Myocyte (in vitro differentiated cells): ENCODE measurements at regions not wholly inside any gene's neighbourhood (a gene's known extent, or its start where the extent isn't known, plus 50 kb on each side); places are given as distances from the start of the nearest gene placed in this dataset.

ENCODE experiments used
- DNase-seq: peaks from one replicate; pipeline ENCODE4 v3.0.0-alpha.2; 2012; ENCODE audit warnings: low read depth

DNA sequence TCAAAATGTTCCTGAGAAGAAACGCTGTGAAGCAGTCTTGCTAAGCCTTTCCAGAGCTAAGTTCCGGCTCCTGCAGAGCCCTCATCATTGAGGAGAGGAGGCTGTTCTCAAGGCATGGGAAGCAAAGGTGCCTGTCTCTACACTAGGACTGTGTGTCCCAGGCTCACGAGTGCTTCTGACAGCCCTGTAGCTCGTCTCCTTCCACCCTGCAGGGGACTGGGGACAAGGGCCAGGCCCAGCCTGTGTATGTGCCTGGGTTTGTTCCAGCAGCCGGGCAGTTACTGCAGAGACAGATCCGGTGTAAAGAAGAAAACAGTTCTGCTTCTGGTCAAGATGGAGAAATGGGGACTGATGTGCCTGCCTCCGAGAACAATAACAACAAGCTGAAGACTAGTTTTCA is 156.0 kb downstream of the ENGASE start:
- no peak for DNase-seq

DNA sequence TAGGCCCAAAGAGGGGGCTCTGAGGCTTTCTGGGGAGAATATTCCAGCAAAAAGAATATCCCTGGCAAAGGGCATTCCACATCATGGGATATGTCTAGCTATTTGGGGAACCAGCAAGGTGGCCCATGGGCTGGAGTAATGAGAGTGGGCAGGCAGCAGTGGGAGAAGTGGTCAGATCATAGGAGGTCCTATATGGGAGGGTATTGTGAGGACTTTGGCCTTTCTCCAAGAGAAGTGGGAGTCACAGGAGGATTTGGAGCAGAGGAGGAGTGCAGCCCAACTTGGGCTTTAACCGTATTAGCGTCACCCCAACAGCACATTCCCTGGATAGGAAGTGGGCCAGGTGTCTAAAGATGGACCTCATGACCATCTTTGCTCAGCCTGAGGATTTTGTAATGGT is 151.4 kb downstream of the ENGASE start:
- no peak for DNase-seq

DNA sequence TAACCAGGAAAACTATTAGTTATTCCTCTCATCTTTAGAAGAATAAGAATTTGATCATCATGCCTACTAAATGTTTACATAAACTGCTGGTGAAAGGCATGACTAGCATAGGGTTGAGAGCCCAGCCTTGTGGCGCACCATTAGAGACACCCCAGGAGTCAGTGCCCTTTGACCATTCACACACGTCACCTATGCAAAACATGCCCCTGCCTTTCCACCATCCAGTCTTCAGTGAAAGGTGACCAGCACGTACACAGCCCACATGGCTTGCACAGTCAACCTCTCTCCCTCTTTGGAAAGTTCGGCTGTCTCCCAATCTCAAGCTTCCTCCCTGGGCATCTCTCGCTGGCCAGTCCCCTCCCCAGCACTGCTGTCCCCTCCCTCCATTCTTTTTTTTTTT is 150.3 kb downstream of the ENGASE start:
- DNase-seq = no peak

DNA sequence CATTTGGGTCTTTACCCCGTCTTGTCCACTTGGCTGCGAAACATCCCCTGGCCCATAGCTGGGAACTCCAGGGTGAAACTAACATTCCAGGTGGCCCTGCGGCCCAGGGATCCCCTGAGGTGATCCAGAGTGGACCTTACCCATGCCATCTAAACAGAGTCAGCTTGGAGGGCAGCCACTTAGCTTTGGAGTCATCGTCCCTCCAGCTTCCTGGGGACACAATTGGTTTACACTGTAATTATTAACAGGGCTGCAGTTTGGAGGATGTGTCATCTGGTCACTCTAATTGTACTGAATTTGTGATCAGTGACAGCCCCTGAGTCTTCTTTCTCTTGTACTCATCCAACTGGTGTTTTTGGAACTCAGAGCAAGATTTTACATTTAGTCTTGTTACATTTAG is 149.9 kb downstream of the ENGASE start:
- DNase-seq = no peak

DNA sequence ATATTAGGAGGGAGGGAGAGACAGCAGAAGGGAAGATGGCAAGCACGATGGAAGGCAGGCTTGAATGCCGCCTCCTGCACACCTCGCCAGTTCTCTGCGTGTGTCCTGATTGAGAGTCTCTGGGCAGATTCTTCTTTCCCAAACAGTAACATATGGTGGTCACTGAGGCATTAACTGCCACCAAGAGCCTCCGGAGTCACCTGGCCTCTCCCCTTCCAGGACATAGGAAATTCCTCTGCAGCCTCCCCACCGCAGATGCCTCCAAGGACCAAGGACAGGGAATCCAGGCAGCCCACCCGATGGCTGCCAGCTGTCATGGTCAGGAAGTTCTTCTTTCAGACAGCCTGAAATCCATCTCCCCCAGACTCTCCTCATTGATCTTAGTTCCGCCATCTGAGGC is 149.3 kb downstream of the ENGASE start:
- peak; percentile 48 for DNase-seq

DNA sequence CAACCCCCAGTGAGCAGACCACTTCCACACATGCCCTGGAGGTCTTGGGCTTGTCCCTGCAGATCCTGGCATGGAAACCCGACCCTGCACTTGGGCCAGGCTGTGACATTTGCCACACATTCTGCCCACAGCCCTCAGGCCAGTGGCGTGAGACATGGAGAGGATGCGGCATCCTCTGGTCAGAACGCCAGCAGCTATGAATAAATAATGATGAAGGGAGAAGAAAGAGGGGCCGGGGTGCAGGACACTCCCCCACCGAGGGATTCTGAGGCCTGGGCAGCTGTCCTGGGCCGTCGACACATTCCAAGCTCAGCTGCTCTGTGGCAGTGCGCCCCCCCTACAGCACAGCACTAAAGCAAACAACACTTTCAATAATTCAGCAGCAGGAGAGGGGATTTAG is 148.8 kb downstream of the ENGASE start:
- peak; percentile 88 for DNase-seq

DNA sequence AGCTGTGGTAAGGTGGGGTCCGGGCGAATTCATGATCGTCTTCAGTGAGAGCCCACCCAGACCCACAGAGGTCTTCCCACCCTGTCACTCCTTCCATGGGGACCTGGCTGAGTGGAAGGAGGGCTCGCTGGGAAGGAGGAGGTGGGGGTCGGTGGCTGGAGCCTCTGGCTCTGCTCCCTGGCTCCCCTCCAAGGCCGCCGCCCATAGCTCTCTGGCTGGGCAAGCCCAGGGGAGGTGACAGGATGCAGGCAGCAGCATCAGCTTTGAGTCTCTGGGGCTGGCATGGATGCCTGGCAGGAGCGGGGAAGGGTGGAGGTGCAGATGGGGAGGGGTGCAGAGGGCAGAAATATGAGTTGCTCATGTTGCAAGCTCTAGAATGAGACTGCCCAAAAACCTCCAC is 147.0 kb downstream of the ENGASE start:
- no peak for DNase-seq

DNA sequence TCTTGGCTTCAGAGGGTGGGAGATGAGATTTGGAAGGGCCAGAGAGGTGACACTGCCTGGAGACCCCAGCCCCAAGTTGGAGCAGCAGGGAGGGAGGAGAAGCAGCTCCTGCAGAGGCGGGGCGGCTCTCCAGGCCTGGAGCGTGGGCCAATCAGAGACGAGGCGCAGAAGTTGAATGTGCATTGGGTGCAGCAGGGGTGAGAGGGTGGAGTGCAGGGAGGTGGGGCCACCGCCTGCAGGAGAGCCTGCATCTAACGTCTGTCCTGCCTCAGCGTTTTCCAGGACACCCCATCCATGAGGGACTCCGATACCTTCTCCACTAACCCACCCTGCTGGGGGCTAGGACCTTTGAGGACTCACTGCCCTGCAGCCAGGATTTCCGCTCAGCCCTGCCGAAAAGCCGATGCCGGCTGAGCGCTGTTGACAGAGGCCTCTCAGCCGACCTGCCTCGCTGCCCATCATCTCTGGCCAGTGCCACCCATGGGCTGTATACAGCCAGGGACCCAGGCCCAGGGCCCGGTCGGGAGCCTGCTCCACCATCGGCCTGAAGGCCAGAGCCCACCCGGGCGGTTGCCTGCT is 146.2 kb downstream of the ENGASE start:
- no peak for DNase-seq

DNA sequence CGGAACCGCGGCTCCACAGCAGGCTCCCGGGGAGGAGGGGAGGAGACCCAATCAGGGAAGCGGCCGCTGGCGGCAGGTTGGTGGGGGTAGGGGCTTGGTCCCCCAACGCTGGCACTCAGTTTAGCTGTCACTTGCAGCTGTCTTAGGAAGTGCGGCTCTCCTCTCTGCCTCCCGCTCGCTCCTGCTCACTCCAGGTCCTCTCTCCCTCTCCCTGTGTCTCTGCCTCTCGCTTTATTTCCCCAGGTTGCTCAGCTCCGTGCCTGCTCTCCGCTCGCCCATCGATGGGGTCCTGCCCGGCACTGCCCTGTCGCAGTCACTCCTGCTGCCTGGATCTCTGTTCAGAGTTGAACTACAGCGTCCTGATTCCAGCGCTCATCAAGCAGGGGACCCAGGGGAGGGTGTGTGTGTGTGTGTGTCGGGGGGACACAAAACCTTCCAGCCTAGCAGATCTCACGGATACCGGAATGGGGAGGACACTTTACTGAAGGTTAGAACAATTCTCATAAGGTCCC is 145.6 kb downstream of the ENGASE start:
- no peak for DNase-seq

DNA sequence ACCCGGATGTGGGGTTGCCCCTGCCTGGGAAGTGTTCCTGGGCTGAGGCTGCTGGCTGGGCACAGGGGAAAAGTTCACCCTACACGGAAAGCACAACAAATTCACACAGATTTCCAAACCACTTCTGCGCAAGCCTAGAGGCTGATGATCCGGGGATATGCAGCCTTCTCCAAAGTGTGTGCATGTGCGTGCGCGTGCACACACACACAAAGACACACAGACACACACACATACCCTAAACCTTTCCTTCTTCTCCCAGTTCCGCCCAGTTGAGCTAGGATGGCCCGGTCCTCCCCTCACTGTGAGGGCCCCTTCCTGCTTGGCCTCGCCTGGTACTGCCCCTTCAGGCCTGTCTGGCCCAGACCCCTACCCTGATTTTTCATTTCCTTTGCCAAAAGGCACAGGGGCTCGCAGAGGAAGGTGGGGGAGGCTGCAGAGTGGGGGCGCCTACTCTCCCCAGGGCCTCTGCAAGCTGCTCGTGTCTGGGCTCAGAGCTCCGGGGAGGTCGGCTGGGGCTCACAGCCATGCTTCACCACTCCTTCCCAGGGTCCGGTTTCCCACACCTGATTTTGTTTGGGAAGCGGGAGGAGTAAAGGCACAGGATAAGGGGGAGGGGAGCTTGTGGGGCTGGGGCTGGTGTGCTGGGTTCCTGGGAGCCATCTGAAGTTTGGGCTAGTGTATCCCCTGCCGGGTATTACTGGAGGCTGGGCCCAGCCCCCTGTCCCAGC is 144.7 kb downstream of the ENGASE start:
- no peak for DNase-seq

DNA sequence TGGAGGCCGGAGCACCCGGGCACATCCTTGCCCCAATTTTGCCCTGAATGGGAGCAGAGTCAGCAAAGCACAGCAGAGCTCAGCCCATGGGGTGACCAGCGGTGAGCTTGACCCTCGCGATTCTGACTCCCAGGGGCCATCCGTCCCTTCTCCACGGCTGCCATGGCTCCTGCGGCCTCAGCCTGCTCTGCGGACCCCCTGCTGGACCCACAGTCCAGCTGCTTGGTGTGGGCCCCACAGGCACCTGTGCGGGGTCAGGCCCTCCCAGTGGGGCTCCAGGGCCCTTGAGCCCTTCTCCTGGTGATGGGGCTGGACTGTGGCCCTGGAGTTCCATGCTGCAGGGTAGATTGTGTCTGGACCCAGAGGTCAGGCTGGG is 144.2 kb downstream of the ENGASE start:
- DNase-seq = no peak

DNA sequence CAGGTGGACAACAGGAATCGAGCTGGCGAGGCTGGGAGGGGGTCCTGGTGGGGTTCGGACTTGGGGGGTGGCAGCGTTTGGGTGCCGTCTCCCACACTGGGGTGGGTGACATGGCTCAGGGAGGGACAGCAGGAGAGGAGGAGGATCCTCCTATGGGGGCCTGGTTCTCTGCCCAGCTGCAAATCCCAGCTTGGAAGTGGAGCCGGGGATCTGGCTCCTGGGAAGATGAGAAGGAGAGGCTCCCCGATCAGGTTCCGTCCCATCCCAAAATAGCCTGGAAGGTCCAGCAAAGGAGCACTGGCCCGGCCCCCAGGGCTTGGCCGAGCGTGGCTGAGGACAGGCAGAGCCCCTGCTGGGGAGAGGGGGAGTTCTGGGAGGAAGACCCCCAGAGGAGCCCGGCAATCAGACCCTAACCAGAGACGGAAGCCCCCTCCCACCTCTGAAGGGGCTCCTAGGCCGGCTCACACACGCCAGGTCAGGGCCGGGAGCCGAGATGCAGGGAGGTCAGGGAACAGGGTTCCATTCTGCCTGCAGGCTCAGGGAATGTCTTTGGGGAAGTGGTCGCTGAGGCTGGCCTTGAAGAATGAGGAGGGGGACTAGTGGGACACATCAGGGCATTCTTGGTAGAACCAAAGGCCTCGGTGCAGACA is 143.7 kb downstream of the ENGASE start:
- DNase-seq = no peak

DNA sequence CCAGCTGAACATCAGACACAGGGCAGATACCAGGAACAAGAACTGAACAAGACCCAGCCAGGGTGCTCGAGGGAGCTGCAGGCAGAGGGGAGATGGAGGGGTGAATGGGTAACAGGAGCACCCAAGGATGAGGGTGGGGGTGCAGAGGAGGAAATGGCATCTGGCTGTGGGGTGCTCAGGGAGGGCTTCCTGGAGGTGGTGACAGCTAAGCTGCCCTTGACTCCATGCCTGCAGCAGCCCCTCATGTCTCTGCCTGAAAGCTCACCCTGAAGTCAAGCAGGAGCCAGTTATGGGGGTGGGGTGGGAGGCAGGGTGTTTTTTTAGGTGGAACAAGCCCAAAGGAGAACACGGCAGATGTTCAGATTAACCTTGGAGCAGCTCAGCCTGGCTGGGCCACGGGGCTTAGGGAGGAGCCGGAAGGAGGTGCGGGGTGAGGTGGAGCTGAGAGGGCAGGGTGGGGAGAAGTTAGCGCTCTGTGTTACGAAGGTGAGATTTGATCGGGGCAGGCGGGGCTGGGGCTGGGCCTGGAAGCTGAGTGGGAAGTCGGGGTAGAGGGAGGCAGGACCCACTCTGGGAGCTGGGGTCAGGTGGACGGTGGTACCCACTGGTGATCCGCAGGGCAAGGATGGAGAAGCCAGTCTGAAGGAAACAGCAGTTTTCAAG is 143.0 kb downstream of the ENGASE start:
- no peak for DNase-seq

DNA sequence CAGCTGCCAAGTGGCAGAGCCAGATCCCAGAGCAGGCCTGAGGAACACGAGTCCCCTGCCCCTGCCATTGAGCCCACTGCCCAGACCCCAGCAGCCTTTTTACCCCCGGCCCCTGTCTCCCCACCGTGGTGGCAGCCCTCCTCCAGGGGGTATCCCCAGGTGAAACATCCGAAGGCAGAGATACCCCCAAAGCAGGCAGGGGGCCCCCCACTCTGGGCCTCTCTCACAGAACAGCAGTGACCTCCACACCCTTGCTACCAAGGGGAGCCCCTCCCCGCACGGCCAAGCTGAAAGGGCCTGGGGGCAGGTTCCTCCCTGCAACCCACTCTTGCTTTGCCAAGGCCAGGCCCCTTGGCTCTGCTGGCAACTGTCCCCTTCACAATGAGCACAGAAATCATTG is 142.2 kb downstream of the ENGASE start:
- no peak for DNase-seq

DNA sequence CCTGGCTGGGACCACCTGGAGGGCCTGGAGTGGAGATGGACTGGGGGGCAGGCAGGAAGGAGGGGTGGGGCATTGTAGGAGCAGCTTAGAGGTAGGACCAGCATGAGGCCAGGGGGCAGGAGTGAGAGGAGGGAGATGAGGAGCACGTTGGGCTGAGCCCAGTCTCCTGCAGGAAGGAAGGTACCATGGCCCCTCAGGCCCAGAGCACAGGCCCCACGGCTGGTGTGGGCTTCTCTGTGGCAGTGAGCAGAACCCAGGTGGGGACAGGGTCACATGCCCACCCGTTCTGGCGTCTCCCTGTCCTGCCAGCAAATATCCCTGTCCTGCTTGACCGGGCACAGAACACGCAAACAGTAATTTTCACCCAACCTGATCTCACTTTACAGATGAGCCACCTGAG is 141.8 kb downstream of the ENGASE start:
- DNase-seq = no peak

DNA sequence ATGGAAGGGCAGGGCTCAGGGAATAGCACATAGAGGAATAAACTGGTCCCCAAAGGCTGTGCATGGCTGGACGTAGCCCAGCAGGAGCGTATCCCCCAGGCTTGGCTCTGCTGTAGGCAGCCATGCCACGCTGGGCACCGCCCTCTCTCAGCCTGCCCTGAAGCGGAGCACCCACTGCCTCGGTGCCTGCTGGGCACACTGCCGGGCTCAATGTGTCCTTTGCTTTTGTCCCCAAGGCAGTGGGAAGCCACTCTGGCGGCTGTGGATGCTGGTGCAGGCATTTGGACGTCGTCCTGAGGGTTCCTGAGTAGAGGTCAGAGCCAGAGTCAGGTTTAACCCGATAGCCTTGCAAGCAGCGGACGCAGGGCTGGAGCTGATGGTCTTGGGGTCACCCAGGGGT is 141.0 kb downstream of the ENGASE start:
- no peak for DNase-seq

DNA sequence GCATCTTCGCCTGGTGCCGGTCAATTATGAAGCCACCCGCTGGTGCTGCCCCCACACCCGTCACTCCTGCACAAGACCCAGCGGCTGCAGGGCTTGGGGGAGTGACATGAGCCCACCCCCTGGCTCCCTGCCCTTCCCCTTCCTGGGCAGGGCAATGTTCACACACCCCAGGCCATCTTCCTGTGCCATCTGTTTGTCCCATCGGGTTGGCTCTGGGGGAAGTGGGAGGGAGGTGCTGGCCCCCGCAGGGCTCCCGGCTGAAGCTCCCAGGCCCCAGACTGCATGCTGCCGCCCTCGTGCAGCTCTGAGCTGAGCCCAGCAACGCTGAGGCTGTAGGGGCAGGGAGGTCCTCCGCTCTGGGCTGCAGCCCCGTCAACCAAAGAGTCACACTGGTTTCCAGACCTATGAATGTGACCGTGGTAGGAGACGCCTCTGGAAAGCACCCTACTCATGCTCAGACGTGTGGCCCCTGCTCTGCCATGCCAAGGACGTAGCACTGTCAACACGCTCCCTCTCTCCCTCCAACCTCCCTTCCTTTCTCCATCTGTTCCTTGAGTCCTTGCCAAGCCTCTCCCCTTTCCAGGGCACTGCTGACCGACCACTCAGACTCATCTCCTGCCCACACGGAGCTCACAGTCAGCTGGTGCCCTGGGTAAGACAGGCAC is 140.4 kb downstream of the ENGASE start:
- no peak for DNase-seq

DNA sequence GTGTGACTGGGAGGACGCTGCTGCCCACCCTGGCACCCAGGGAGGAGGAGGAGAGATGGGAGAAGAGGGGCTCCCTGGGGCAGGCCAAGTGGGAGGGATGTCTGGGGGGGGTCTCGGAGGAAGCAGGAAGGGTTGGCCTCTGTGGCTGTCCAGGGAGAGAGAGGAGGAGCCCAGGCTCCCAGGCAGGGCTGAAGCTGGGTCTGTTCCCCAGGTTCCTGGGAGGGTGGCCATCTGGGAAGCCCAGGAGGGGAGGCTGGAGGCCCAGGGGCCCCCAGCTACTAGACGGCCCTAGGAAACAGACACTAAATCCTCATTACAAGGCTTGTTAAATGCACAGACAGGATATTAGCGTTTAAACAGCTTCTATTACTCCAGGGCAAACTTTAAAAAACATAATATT is 139.8 kb downstream of the ENGASE start:
- DNase-seq = no peak

DNA sequence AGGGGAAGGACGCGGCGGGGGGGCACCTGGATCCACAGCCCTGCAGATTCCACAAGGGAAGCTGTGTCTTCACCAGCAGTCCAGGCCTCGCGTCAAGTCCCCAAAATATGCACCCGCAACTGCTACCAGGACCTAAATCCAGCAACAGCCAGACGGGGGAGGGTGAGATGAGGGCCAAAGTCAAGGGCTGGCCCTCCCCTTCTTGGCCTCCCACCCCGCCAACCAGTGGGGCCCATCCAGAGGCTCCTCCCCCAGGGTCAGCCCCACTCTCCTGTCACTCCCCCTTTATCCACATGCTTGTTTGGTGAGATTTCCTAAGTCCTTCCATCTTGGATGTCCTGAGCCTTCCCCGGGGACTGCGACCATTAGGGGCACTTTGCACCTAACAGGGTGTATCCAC is 138.7 kb downstream of the ENGASE start:
- DNase-seq = no peak

DNA sequence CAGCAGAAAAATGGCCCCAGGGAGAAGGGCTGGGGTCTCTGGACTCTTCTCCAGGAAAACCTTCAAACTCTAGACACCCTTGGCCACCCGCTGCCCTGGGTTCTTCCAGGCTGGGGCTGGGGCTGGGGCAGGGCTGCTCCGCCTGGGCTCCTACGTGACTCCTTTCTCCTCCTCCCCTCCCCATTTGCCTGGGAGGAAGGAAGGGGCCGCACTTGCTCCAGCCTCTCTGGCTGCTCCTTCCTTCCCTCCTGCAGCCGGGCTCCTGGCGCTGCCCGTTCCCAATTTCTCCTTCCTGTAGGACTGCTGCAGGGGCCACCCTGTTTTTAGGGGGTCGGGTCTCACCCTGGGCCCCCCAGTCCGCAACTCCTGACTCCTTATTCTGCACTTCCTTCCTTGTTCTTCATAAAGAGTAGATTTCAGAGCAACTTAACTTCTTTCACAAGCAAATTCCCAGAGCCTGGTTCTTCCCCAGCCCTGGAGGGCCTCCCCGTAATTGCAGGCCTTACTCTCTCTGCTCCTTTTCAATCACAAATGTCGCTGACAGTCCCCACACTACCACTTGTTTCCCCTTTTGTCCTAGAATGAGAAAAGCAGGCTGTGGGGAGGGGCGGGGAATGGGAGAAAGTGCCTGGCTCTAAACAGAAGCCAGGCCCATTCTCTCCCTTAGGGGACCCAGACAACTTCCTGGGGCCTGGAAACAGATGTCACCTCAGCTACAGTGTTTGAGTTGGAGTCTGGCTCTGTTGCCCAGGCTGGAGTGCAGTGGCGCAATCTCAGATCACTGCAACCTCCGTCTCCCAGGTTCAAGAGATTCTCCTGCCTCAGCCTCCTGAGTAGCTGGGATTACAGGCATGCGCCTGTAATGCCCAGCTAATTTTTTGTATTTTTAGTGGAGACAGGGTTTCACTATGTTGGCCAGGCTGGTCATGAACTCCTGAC is 137.8 kb downstream of the ENGASE start:
- no peak for DNase-seq
